SK-N-SH (cell line): ENCODE measurements at regions not wholly inside any gene's neighbourhood (a gene's known extent, or its start where the extent isn't known, plus 50 kb on each side); places are given as distances from the start of the nearest gene placed in this dataset.

Experiments
- CTCF ChIA-PET: fragments of 300-600, 350-600 bp; formaldehyde crosslinking; extraction: SDS; loops from one replicate; lab custom pipeline; 2021; lab: Yijun Ruan, JAX
- POLR2A ChIA-PET: fragments of 350-600 bp; sonication (Branson Sonifier 250); formaldehyde crosslinking; extraction: SDS; loops from one replicate; lab custom pipeline; 2020; ENCODE audit warnings: antibody characterized with exemption, inconsistent platforms; lab: Yijun Ruan, JAX
- DNase-seq: peaks from one replicate; pipeline ENCODE4 v3.0.0; 2012
- H2AFZ ChIP-seq: fragments of 200-600 bp; sonication (generic); 2 replicates; pipeline ENCODE4 v1.8.1; 2016; ENCODE audit warnings: antibody characterized with exemption, mild to moderate bottlenecking, low read depth
- H3F3A ChIP-seq: fragments of 200-600 bp; sonication (generic); replicated peaks from 2 replicates; pipeline ENCODE3; 2016; ENCODE audit warnings: antibody characterized with exemption, mild to moderate bottlenecking; ENCODE audit not compliant: insufficient read depth
- H3K27ac ChIP-seq, 2 experiments: fragments of 200-500 bp in 1 of 2; fragments of 200-600 bp in 1 of 2; sonication (Bioruptor generic) in 1 of 2; sonication (generic), shearing (Covaris generic) in 1 of 2; 2 replicates each; pipeline versions ENCODE4 v1.5.1 to v1.6.1; 2014 to 2016; ENCODE audit warnings: low read depth in 2 of 2, inconsistent platforms in 1 of 2, low read length in 1 of 2, mild to moderate bottlenecking in 1 of 2, mixed read lengths in 1 of 2
- H3K27me3 ChIP-seq: fragments of 200-600 bp; sonication (generic), shearing (Covaris generic); 2 replicates; pipeline ENCODE4 v1.6.1; 2016; ENCODE audit warnings: mixed run types; ENCODE audit not compliant: insufficient read depth
- H3K36me3 ChIP-seq, 2 experiments: fragments of 200-500 bp in 1 of 2; fragments of 200-600 bp in 1 of 2; sonication (Bioruptor generic) in 1 of 2; sonication (generic) in 1 of 2; replicated peaks in 1 of 2; 2 replicates each; pipeline versions ENCODE3 to v1.5.1; 2014 to 2016; ENCODE audit warnings: low read length in 1 of 2, mild to moderate bottlenecking in 1 of 2; ENCODE audit not compliant: insufficient read depth in 2 of 2, control insufficient read depth in 1 of 2
- H3K4me1 ChIP-seq, 2 experiments: fragments of 200-500 bp in 1 of 2; fragments of 200-600 bp in 1 of 2; sonication (Bioruptor generic) in 1 of 2; sonication (generic), shearing (Covaris generic) in 1 of 2; 2 replicates each; pipeline versions ENCODE4 v1.5.1 to v1.6.1; 2014 to 2016; ENCODE audit warnings: low read depth in 1 of 2, low read length in 1 of 2, mixed run types in 1 of 2; ENCODE audit not compliant: insufficient read depth in 2 of 2, control insufficient read depth in 1 of 2
- H3K4me2 ChIP-seq: fragments of 200-600 bp; sonication (generic), shearing (Covaris generic); 2 replicates; pipeline ENCODE4 v1.6.1; 2017; ENCODE audit warnings: mixed run types
- H3K4me3 ChIP-seq, 2 experiments: fragments of 200-500 bp in 1 of 2; fragments of 200-600 bp in 1 of 2; sonication (Bioruptor generic) in 1 of 2; sonication (generic), shearing (Covaris generic) in 1 of 2; 2 replicates each; pipeline versions ENCODE4 v1.5.1 to v1.8.1; 2014 to 2016; ENCODE audit warnings: low read depth in 2 of 2, inconsistent platforms in 1 of 2, low read length in 1 of 2, mild to moderate bottlenecking in 1 of 2, mixed read lengths in 1 of 2, moderate library complexity in 1 of 2
- H3K79me2 ChIP-seq: fragments of 200-600 bp; sonication (generic); 2 replicates; pipeline ENCODE4 v1.8.1; 2017; ENCODE audit warnings: mild to moderate bottlenecking; ENCODE audit not compliant: insufficient read depth
- H3K9ac ChIP-seq: fragments of 200-600 bp; sonication (generic); 2 replicates; pipeline ENCODE4 v1.6.1; 2017; ENCODE audit warnings: mixed run types
- H3K9me2 ChIP-seq: fragments of 200-600 bp; sonication (generic); 2 replicates; pipeline ENCODE4 v1.6.1; 2017; ENCODE audit warnings: mixed run types
- H3K9me3 ChIP-seq: fragments of 200-600 bp; sonication (generic); 2 replicates; pipeline ENCODE4 v1.6.1; 2017; ENCODE audit warnings: mixed run types, mild to moderate bottlenecking, moderate library complexity
- H4K20me1 ChIP-seq: fragments of 200-600 bp; sonication (generic); 2 replicates; pipeline ENCODE4 v1.6.1; 2017; ENCODE audit warnings: mild to moderate bottlenecking, mixed run types; ENCODE audit not compliant: insufficient read depth
- EP300 ChIP-seq, 2 experiments: IDR thresholded peaks; 2 replicates each; pipeline versions ENCODE4 v1.4.0 to v1.6.1; 2012; ENCODE audit warnings: borderline replicate concordance in 1 of 2, low read depth in 1 of 2, low read length in 1 of 2
- FOSL2 ChIP-seq: IDR thresholded peaks from 2 replicates; pipeline ENCODE4 v1.4.0; 2012; ENCODE audit warnings: low read depth, mild to moderate bottlenecking, moderate library complexity, borderline replicate concordance
- FOXM1 ChIP-seq: IDR thresholded peaks from 2 replicates; pipeline ENCODE4 v1.4.0; 2012; ENCODE audit warnings: low read depth, mild to moderate bottlenecking
- GABPA ChIP-seq: IDR thresholded peaks from 2 replicates; pipeline ENCODE4 v1.4.0; 2012; ENCODE audit warnings: low read depth, mild to moderate bottlenecking
- GATA2 ChIP-seq: sonication (generic); formaldehyde crosslinking; IDR thresholded peaks from 2 replicates; pipeline ENCODE4 v1.5.0; 2020; ENCODE audit warnings: mild to moderate bottlenecking, missing genetic modification reagents
- MXI1 ChIP-seq: IDR thresholded peaks from 2 replicates; pipeline ENCODE4 v1.6.1; 2012; ENCODE audit warnings: mild to moderate bottlenecking, low read depth, low read length, improper control_type of control experiment
- SIN3A ChIP-seq: IDR thresholded peaks from 2 replicates; pipeline ENCODE4 v1.6.1; 2012; ENCODE audit warnings: low read depth, mild to moderate bottlenecking, low read length, moderate library complexity, borderline replicate concordance
- ZBTB33 ChIP-seq: IDR thresholded peaks from 2 replicates; pipeline ENCODE4 v1.4.0; 2012; ENCODE audit warnings: low read depth, borderline replicate concordance
- WGBS: methylation state at CpG from one replicate; pipeline ENCODE4 v1.1.6; 2017; ENCODE audit warnings: low lambda C conversion rate; 5-methylcytosine and 5-hydroxymethylcytosine counted together
- TF ChIP-seq, protein P1 (sequence below): IDR thresholded peaks from 2 replicates; pipeline ENCODE4 v1.4.0; 2012; ENCODE audit warnings: low read depth, borderline replicate concordance
- TF ChIP-seq, protein P2 (sequence below): fragments of 150-350 bp; IDR thresholded peaks from 2 replicates; pipeline ENCODE4 v1.6.1; 2016; ENCODE audit warnings: mild to moderate bottlenecking, low read depth, low read length

DNA sequence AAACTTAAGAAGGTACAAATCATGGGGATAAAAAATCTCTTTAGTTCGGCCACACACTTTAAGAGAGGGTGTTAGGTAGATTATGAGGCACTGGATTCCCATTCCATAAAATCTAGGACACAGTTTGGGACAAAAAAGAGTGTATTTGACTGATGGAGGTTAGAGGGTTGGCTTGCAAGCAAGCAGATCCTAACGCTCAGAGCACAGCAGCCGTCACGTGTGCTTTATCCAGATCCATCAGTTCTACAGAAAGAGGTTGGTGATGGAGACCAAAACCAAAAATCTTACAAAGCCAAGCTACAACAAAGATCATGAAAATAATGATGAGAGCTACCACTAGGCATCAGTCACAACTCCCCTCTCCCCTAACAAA lies 549.4 kb downstream of the TNS3 start:
- no peak overlapping the region for H3K4me2 ChIP-seq
- DNase-seq, result no peak
- TF ChIP-seq SIN3A, result no peak
- TF ChIP-seq, all 33 proteins: peak for 0
- no peak overlapping the region for H3K27ac ChIP-seq
- no peaks in the 10 kb centered on the region for H3K79me2 ChIP-seq
- WGBS, result 67% methylated on average over 4 of the region's 4 CpGs
- no peaks in the 10 kb centered on the region for H3K9me2 ChIP-seq
- no peak overlapping the region for H2AFZ ChIP-seq
- H3F3A ChIP-seq, result no peaks in the 10 kb centered on the region
- no peaks in the 10 kb centered on the region; a peak in 1 of 4 replicates for H3K4me1 ChIP-seq
- no peaks in the 10 kb centered on the region for H3K27me3 ChIP-seq
- H3K4me3 ChIP-seq, result no peak overlapping the region
- no peak overlapping the region for H3K9ac ChIP-seq
- CTCF ChIA-PET, result no interaction called here
- POLR2A ChIA-PET, result no interaction called here
- H3K9me3 ChIP-seq, result no peaks in the 10 kb centered on the region
- no peaks in the 10 kb centered on the region for H4K20me1 ChIP-seq
- no peaks in the 10 kb centered on the region for H3K36me3 ChIP-seq

- Histone ChIP-seq H3K9me2 (no peaks in the 10 kb centered on the region), H3K9me3 (no peaks in the 10 kb centered on the region), H3K27ac (no peak overlapping the region), H3F3A (no peaks in the 10 kb centered on the region), H3K4me3 (no peak overlapping the region), H3K27me3 (no peaks in the 10 kb centered on the region), H3K4me1 (no peaks in the 10 kb centered on the region; a peak in 1 of 4 replicates), H2AFZ (no peak overlapping the region), H4K20me1 (no peaks in the 10 kb centered on the region), H3K9ac (no peak overlapping the region), H3K36me3 (no peaks in the 10 kb centered on the region), H3K79me2 (no peaks in the 10 kb centered on the region), H3K4me2 (no peak overlapping the region)
- WGBS, result 63% methylated on average over 6 of the region's 6 CpGs
- TF ChIP-seq, protein P1, sequence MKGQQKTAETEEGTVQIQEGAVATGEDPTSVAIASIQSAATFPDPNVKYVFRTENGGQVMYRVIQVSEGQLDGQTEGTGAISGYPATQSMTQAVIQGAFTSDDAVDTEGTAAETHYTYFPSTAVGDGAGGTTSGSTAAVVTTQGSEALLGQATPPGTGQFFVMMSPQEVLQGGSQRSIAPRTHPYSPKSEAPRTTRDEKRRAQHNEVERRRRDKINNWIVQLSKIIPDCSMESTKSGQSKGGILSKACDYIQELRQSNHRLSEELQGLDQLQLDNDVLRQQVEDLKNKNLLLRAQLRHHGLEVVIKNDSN, result no peak
- no peak for TF ChIP-seq MXI1
- no peak for TF ChIP-seq EP300 (IDR thresholded peaks at IDR 0.05; ENCODE audit: borderline replicate concordance in 1 of 2, low read depth in 1 of 2, low read length in 1 of 2)
- no peak for TF ChIP-seq FOXM1
- no peak for TF ChIP-seq SIN3A
- TF ChIP-seq, protein P2, sequence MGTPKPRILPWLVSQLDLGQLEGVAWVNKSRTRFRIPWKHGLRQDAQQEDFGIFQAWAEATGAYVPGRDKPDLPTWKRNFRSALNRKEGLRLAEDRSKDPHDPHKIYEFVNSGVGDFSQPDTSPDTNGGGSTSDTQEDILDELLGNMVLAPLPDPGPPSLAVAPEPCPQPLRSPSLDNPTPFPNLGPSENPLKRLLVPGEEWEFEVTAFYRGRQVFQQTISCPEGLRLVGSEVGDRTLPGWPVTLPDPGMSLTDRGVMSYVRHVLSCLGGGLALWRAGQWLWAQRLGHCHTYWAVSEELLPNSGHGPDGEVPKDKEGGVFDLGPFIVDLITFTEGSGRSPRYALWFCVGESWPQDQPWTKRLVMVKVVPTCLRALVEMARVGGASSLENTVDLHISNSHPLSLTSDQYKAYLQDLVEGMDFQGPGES, result no peak
- POLR2A ChIA-PET, result no interaction called here
- DNase-seq, result no peak
- CTCF ChIA-PET, result no interaction called here
Measured at GRCh38 chr7:47031786-47032535, 550.0 kb downstream of the TNS3 start.

GRCh38 chr7:47028284-47028683 lies 553.6 kb downstream of the TNS3 start:
- Histone ChIP-seq H4K20me1 (no peaks in the 10 kb centered on the region), H3K4me2 (no peak overlapping the region), H3K4me1 (no peaks in the 10 kb centered on the region; a peak in 1 of 4 replicates), H3F3A (no peaks in the 10 kb centered on the region), H3K4me3 (no peak overlapping the region), H3K9me3 (no peaks in the 10 kb centered on the region), H3K27ac (no peak overlapping the region), H3K9ac (no peak overlapping the region), H3K27me3 (no peaks in the 10 kb centered on the region), H3K36me3 (no peaks in the 10 kb centered on the region), H3K79me2 (no peaks in the 10 kb centered on the region), H2AFZ (no peak overlapping the region), H3K9me2 (no peaks in the 10 kb centered on the region)
- CTCF ChIA-PET, result no interaction called here
- POLR2A ChIA-PET, result no interaction called here
- no peak for DNase-seq
- no peak for TF ChIP-seq FOSL2
- no peak for TF ChIP-seq GATA2 (CRISPR knock-in tag)
- no peak for TF ChIP-seq FOXM1
- TF ChIP-seq ZBTB33, result no peak
- no peak for TF ChIP-seq GABPA
- 40% methylated on average over 3 of the region's 3 CpGs for WGBS
